Gastrocnemius medialis (tissue), 4 donors: ENCODE measurements at regions not wholly inside any gene's neighbourhood (a gene's known extent, or its start where the extent isn't known, plus 50 kb on each side); places are given as distances from the start of the nearest gene placed in this dataset.

ENCODE experiments used
- CTCF ChIP-seq, 5 experiments: fragments of 450-650 bp in 3 of 5; fragments of 200-600 bp in 2 of 5; sonication (generic) in 2 of 5; IDR thresholded peaks in 4 of 5; conservative IDR thresholded peaks in 1 of 5; 1 replicate in 4 of 5; 2 replicates in 1 of 5; pipeline ENCODE4 v1.5.1; 2016 to 2019; ENCODE audit warnings: antibody characterized with exemption in 5 of 5, mild to moderate bottlenecking in 3 of 5, moderate library complexity in 3 of 5
- POLR2A ChIP-seq, 2 donors: fragments of 450-650 bp; IDR thresholded peaks; one replicate each; pipeline ENCODE4 v1.6.1; 2017; ENCODE audit warnings: antibody characterized with exemption in 2 of 2, mild to moderate bottlenecking in 2 of 2, moderate library complexity in 2 of 2

GRCh38 chr7:10507032-10507431 lies 466.6 kb upstream of the PHF14 start:
- TF ChIP-seq CTCF (IDR thresholded peaks at IDR 0.05 in 4 of 5, conservative IDR thresholded peaks at IDR 0.05 in 1 of 5) (no peak), POLR2A (IDR thresholded peaks at IDR 0.05) (no peak)
